Left hindlimb (tissue), 1 donor: ENCODE measurements at regions not wholly inside any gene's neighbourhood (a gene's known extent, or its start where the extent isn't known, plus 50 kb on each side); places are given as distances from the start of the nearest gene placed in this dataset.
A peak's percentile ranks its signal among the peaks of the same experiment; 100 is the strongest.

Experiments used
- DNase-seq: peaks from one replicate; pipeline ENCODE4 v3.0.0-alpha.2; 2018

- DNase-seq, result no peak
These were observed 227.6 kb downstream of the ASXL3 start for GRCh38 chr18:33805592-33805991.

GRCh38 chr18:33804258-33804657 lies 226.2 kb downstream of the ASXL3 start:
- DNase-seq, result no peak

GRCh38 chr18:33803636-33804035 lies 225.6 kb downstream of the ASXL3 start:
- DNase-seq, result no peak

GRCh38 chr18:33802955-33803354 lies 224.9 kb downstream of the ASXL3 start:
- peak; percentile 28 for DNase-seq
